HEK293T (cell line): ENCODE measurements at regions not wholly inside any gene's neighbourhood (a gene's known extent, or its start where the extent isn't known, plus 50 kb on each side); places are given as distances from the start of the nearest gene placed in this dataset.

Source experiments
- CTCF ChIA-PET: fragments of 350-600 bp; formaldehyde crosslinking; extraction: SDS; loops from one replicate; lab custom pipeline; 2021; ENCODE audit warnings: antibody characterized with exemption, inconsistent platforms; lab: Yijun Ruan, JAX
- POLR2A ChIA-PET: fragments of 350-600 bp; formaldehyde crosslinking; extraction: SDS; loops from one replicate; lab custom pipeline; 2020; ENCODE audit warnings: antibody characterized with exemption, inconsistent platforms; lab: Yijun Ruan, JAX
- DNase-seq: peaks from one replicate; pipeline ENCODE4 v3.0.0; 2012; ENCODE audit warnings: mixed read lengths; ENCODE audit errors: extremely low spot score
- ARNT ChIP-seq: fragments of 450-650 bp; IDR thresholded peaks from 2 replicates; pipeline ENCODE4 v1.6.1; 2017; ENCODE audit warnings: mild to moderate bottlenecking
- BHLHE40 ChIP-seq: fragments of 450-650 bp; IDR thresholded peaks from 2 replicates; pipeline ENCODE4 v1.6.1; 2016; ENCODE audit warnings: mild to moderate bottlenecking, moderate library complexity, borderline replicate concordance
- CTBP1 ChIP-seq: fragments of 450-650 bp; IDR thresholded peaks from 2 replicates; pipeline ENCODE4 v1.6.1; 2016; ENCODE audit warnings: borderline replicate concordance
- ELF4 ChIP-seq: fragments of 450-650 bp; IDR thresholded peaks from 2 replicates; pipeline ENCODE4 v1.6.1; 2017; ENCODE audit warnings: antibody characterized with exemption
- FOXA1 ChIP-seq: fragments of 450-650 bp; IDR thresholded peaks from 2 replicates; pipeline ENCODE4 v1.6.1; 2016; ENCODE audit warnings: mild to moderate bottlenecking
- FOXK2 ChIP-seq: fragments of 450-650 bp; IDR thresholded peaks from 2 replicates; pipeline ENCODE4 v1.6.1; 2016; ENCODE audit warnings: mild to moderate bottlenecking
- FOXM1 ChIP-seq: fragments of 450-650 bp; IDR thresholded peaks from 2 replicates; pipeline ENCODE4 v1.6.1; 2017; ENCODE audit warnings: mild to moderate bottlenecking, borderline replicate concordance
- HDGF ChIP-seq: fragments of 450-650 bp; IDR thresholded peaks from 2 replicates; pipeline ENCODE4 v1.6.1; 2017; ENCODE audit warnings: antibody characterized with exemption, borderline replicate concordance
- L3MBTL2 ChIP-seq: fragments of 450-650 bp; conservative IDR thresholded peaks from 2 replicates; pipeline ENCODE4 v1.6.1; 2016; ENCODE audit warnings: mild to moderate bottlenecking
- LEF1 ChIP-seq: fragments of 450-650 bp; IDR thresholded peaks from 2 replicates; pipeline ENCODE4 v1.6.1; 2017; ENCODE audit warnings: mild to moderate bottlenecking, borderline replicate concordance
- NFRKB ChIP-seq: fragments of 450-650 bp; IDR thresholded peaks from 2 replicates; pipeline ENCODE4 v1.6.1; 2016; ENCODE audit warnings: mild to moderate bottlenecking, moderate library complexity
- PKNOX1 ChIP-seq: fragments of 450-650 bp; IDR thresholded peaks from 2 replicates; pipeline ENCODE4 v1.6.1; 2016
- SP1 ChIP-seq: fragments of 450-650 bp; IDR thresholded peaks from 2 replicates; pipeline ENCODE4 v1.6.1; 2017
- SUZ12 ChIP-seq: fragments of 450-650 bp; IDR thresholded peaks from 2 replicates; pipeline ENCODE4 v1.6.1; 2016; ENCODE audit warnings: mild to moderate bottlenecking
- TARDBP ChIP-seq: fragments of 450-650 bp; IDR thresholded peaks from 2 replicates; pipeline ENCODE4 v1.6.1; 2016
- ZNF384 ChIP-seq: fragments of 450-650 bp; IDR thresholded peaks from 2 replicates; pipeline ENCODE4 v1.6.1; 2016

GRCh38 chr10:111430070-111430469 is 353.2 kb downstream of the ADRA2A start:
- ChIA-PET CTCF (no interaction called here), POLR2A (no interaction called here)
- DNase-seq = no peak
- no peak for TF ChIP-seq FOXA1
- TF ChIP-seq CTBP1 = no peak
- no peak for TF ChIP-seq FOXK2
- TF ChIP-seq PKNOX1 = no peak
- no peak for TF ChIP-seq L3MBTL2
- no peak for TF ChIP-seq ZNF384
- no peak for TF ChIP-seq BHLHE40
- no peak for TF ChIP-seq ELF4
- TF ChIP-seq FOXM1 = no peak
- no peak for TF ChIP-seq NFRKB
- TF ChIP-seq LEF1 = no peak
- no peak for TF ChIP-seq SP1
- no peak for TF ChIP-seq SUZ12
- TF ChIP-seq TARDBP = no peak
- TF ChIP-seq ARNT = no peak
- TF ChIP-seq HDGF = no peak

GRCh38 chr10:111432588-111432987 is 355.8 kb downstream of the ADRA2A start:
- CTCF ChIA-PET = interaction anchor here (0.5 to 0.6 kb wide), 2 partner anchors 158 to 358 kb away, joined by 3 read pairs; no protein-coding TSS in a partner anchor
- TF ChIP-seq TARDBP (no peak), FOXM1 (no peak), FOXK2 (no peak), SP1 (no peak), HDGF (no peak), CTBP1 (no peak), LEF1 (no peak)
- POLR2A ChIA-PET = no interaction called here
- no peak for DNase-seq

GRCh38 chr10:111435871-111436270 is 359.0 kb downstream of the ADRA2A start:
- ChIA-PET POLR2A (no interaction called here), CTCF (no interaction called here)
- TF ChIP-seq ZNF384 = no peak
- no peak for TF ChIP-seq ELF4
- no peak for TF ChIP-seq L3MBTL2
- TF ChIP-seq FOXK2 = no peak
- DNase-seq = no peak

- DNase-seq = no peak
- POLR2A ChIA-PET = no interaction called here
- TF ChIP-seq TARDBP (no peak), FOXA1 (no peak), CTBP1 (no peak)
- CTCF ChIA-PET = no interaction called here
These were observed 362.4 kb downstream of the ADRA2A start for GRCh38 chr10:111439034-111439842.

- no peak for DNase-seq
These were observed 363.7 kb downstream of the ADRA2A start for GRCh38 chr10:111440501-111440900.

GRCh38 chr10:111445667-111446066 is 368.8 kb downstream of the ADRA2A start:
- CTCF ChIA-PET = no interaction called here
- DNase-seq = no peak
- POLR2A ChIA-PET = no interaction called here
- TF ChIP-seq ZNF384 (no peak), FOXM1 (no peak), ELF4 (no peak), CTBP1 (no peak), TARDBP (no peak), NFRKB (no peak), BHLHE40 (no peak), SP1 (no peak), FOXA1 (no peak), PKNOX1 (no peak), SUZ12 (no peak), LEF1 (no peak), ARNT (no peak), L3MBTL2 (no peak), HDGF (no peak)

More at GRCh38 chr10:111440501-111440900, 363.7 kb downstream of the ADRA2A start:
- CTCF ChIA-PET = no interaction called here
- no peak for TF ChIP-seq NFRKB
- no peak for TF ChIP-seq L3MBTL2
- TF ChIP-seq CTBP1 = no peak
- no peak for TF ChIP-seq ARNT
- TF ChIP-seq ZNF384 = no peak
- no peak for TF ChIP-seq HDGF
- no peak for TF ChIP-seq FOXK2
- no peak for TF ChIP-seq SP1
- TF ChIP-seq SUZ12 = no peak
- TF ChIP-seq TARDBP = no peak
- TF ChIP-seq FOXM1 = no peak
- no peak for TF ChIP-seq FOXA1
- no peak for TF ChIP-seq ELF4
- no peak for TF ChIP-seq PKNOX1
- TF ChIP-seq LEF1 = no peak
- TF ChIP-seq BHLHE40 = no peak
- POLR2A ChIA-PET = no interaction called here
